Transverse colon (tissue), 4 donors: ENCODE measurements at regions not wholly inside any gene's neighbourhood (a gene's known extent, or its start where the extent isn't known, plus 50 kb on each side); places are given as distances from the start of the nearest gene placed in this dataset.

Experiments used
- DNase-seq: peaks from one replicate; pipeline ENCODE4 v3.0.0-alpha.2; 2019
- H3K27ac ChIP-seq, 4 donors: fragments of 200-600 bp; sonication (generic); 2 replicates each; pipeline ENCODE4 v1.5.1; 2016 to 2018; ENCODE audit warnings: inconsistent platforms in 4 of 4
- H3K27me3 ChIP-seq: fragments of 200-600 bp; sonication (generic); 2 replicates; pipeline ENCODE4 v1.5.1; 2017; ENCODE audit warnings: inconsistent platforms
- H3K36me3 ChIP-seq, 4 donors: fragments of 200-600 bp; sonication (generic); 2 replicates each; pipeline ENCODE4 v1.5.1; 2017 to 2019; ENCODE audit warnings: inconsistent platforms in 4 of 4
- H3K4me1 ChIP-seq, 4 donors: fragments of 200-600 bp; sonication (generic); 2 replicates each; pipeline ENCODE4 v1.5.1; 2017 to 2020; ENCODE audit warnings: inconsistent platforms in 4 of 4
- H3K4me3 ChIP-seq, 4 donors: fragments of 200-600 bp; sonication (generic); 1 replicate in 1 of 4; 2 replicates in 3 of 4; pipeline versions ENCODE4 v1.5.1 to v1.6.1; 2017 to 2019; ENCODE audit warnings: inconsistent platforms in 4 of 4
- H3K9me3 ChIP-seq, 2 donors: fragments of 200-600 bp; sonication (generic); 2 replicates each; pipeline ENCODE4 v1.5.1; 2017 to 2019; ENCODE audit warnings: inconsistent platforms in 2 of 2
- CTCF ChIP-seq, 5 experiments: fragments of 200-600 bp in 3 of 5; fragments of 450-650 bp in 2 of 5; sonication (generic) in 3 of 5; IDR thresholded peaks; 1 replicate in 2 of 5; 2 replicates in 3 of 5; pipeline ENCODE4 v1.5.1; 2016 to 2017; ENCODE audit warnings: antibody characterized with exemption in 5 of 5, inconsistent platforms in 3 of 5, mild to moderate bottlenecking in 2 of 5, moderate library complexity in 1 of 5
- EP300 ChIP-seq: sonication (generic); formaldehyde crosslinking; IDR thresholded peaks from one replicate; pipeline ENCODE4 v1.6.1; 2017; ENCODE audit warnings: antibody characterized with exemption, low read depth
- POLR2A ChIP-seq: fragments of 450-650 bp; IDR thresholded peaks from one replicate; pipeline ENCODE4 v1.6.1; 2016; ENCODE audit warnings: antibody characterized with exemption, mild to moderate bottlenecking, moderate library complexity
- POLR2AphosphoS5 ChIP-seq, 3 donors: sonication (generic); formaldehyde crosslinking; IDR thresholded peaks; one replicate each; pipeline ENCODE4 v1.6.1; 2016; ENCODE audit warnings: antibody characterized with exemption in 3 of 3
- WGBS, 2 donors: methylation state at CpG; one replicate each; pipeline ENCODE4 v1.1.5; 2018; ENCODE audit warnings: low coverage in 1 of 2; 5-methylcytosine and 5-hydroxymethylcytosine counted together
- in situ Hi-C, 4 donors: fragments of 200-750 bp; cut with MboI; loops; one replicate each; pipeline versions ENCODE4 v1.15.0 to v1.15.1; 2017; ENCODE audit warnings: low sequenced_read_pairs in 3 of 4, low pct_ligation_motif_present in 1 of 4, low pct_unique_long_range_greater_than_20kb in 1 of 4
- intact Hi-C: fragments of 100-400 bp; cut with DNase I; formaldehyde crosslinking; loops from one replicate; pipeline ENCODE4 v1.15.1; 2023; ENCODE audit warnings: low total_unique reads

GRCh38 chr11:116412118-116412889, 360.5 kb downstream of the BUD13 start:
- no peak overlapping the region for H3K27ac ChIP-seq
- no peak for DNase-seq
- 66 to 74% methylated on average over 6 of the region's 6 CpGs for WGBS, 2 donors

GRCh38 chr11:116409238-116409637, 363.5 kb downstream of the BUD13 start:
- no peak for DNase-seq
- TF ChIP-seq CTCF (IDR thresholded peaks at IDR 0.05) (no peak), EP300 (no peak), POLR2A (no peak)
- in situ Hi-C loops (no loop called here), intact Hi-C loops (no loop called here)
- Histone ChIP-seq H3K27ac (no peak overlapping the region), H3K27me3 (no peaks in the 10 kb centered on the region), H3K4me3 (no peak overlapping the region), H3K4me1 (peaks cover 0 to 4% (median 0%) of the 10 kb centered on the region in 4 donors), H3K9me3 (no peaks in the 10 kb centered on the region), H3K36me3 (no peaks in the 10 kb centered on the region)
- WGBS, 2 donors, result 80% methylated on average over 4 of the region's 4 CpGs; no CpG with 5 or more reads in 1 of the 2 donors

More at GRCh38 chr11:116412118-116412889, 360.5 kb downstream of the BUD13 start:
- TF ChIP-seq POLR2AphosphoS5 (IDR thresholded peaks at IDR 0.05) (no peak), POLR2A (no peak), CTCF (IDR thresholded peaks at IDR 0.05) (no peak), EP300 (no peak)
- H3K27me3 ChIP-seq, result no peaks in the 10 kb centered on the region
- peaks cover 0 to 4% (median 0%) of the 10 kb centered on the region in 4 donors for H3K4me1 ChIP-seq
- intact Hi-C loops (no loop called here), in situ Hi-C loops (no loop called here)
- H3K36me3 ChIP-seq, result no peaks in the 10 kb centered on the region
- no peak overlapping the region for H3K4me3 ChIP-seq
- no peaks in the 10 kb centered on the region for H3K9me3 ChIP-seq

- in situ Hi-C loops (no loop called here), intact Hi-C loops (no loop called here)
- H3K4me3 ChIP-seq, result no peak overlapping the region
- no peak overlapping the region for H3K27ac ChIP-seq
- no peaks in the 10 kb centered on the region for H3K9me3 ChIP-seq
- no peak for TF ChIP-seq POLR2A
- TF ChIP-seq POLR2AphosphoS5 (IDR thresholded peaks at IDR 0.05), result no peak
- TF ChIP-seq EP300, result no peak
- no peak for TF ChIP-seq CTCF (IDR thresholded peaks at IDR 0.05)
- H3K4me1 ChIP-seq, result no peaks in the 10 kb centered on the region
- no peaks in the 10 kb centered on the region for H3K36me3 ChIP-seq
- WGBS, 2 donors, result 84% methylated on average over 1 of the region's 1 CpG; no CpG with 5 or more reads in 1 of the 2 donors
- no peaks in the 10 kb centered on the region for H3K27me3 ChIP-seq
- no peak for DNase-seq
These were observed 366.7 kb downstream of the BUD13 start for GRCh38 chr11:116406042-116406441.

- intact Hi-C loops (no loop called here), in situ Hi-C loops (no loop called here)
- TF ChIP-seq POLR2AphosphoS5 (IDR thresholded peaks at IDR 0.05) (no peak), EP300 (no peak), POLR2A (no peak), CTCF (IDR thresholded peaks at IDR 0.05) (no peak)
- Histone ChIP-seq H3K36me3 (no peaks in the 10 kb centered on the region), H3K9me3 (no peaks in the 10 kb centered on the region), H3K27ac (no peak overlapping the region), H3K27me3 (no peaks in the 10 kb centered on the region), H3K4me1 (no peaks in the 10 kb centered on the region), H3K4me3 (no peak overlapping the region)
- WGBS, 2 donors, result 56% methylated on average over 3 of the region's 3 CpGs; no CpG with 5 or more reads in 1 of the 2 donors
- no peak for DNase-seq
These were observed 368.4 kb downstream of the BUD13 start for GRCh38 chr11:116404462-116404798.
